ENCODE measurements at regions not wholly inside any gene's neighbourhood (a gene's known extent, or its start where the extent isn't known, plus 50 kb on each side); places are given as distances from the start of the nearest gene placed in this dataset.

GRCh38 chr4:114442856-114443255 is 155.8 kb upstream of the UGT8 start:
- TF ChIP-seq CTCF (IDR thresholded peaks at IDR 0.05) (no peak), POLR2A (IDR thresholded peaks at IDR 0.05) (no peak), EP300 (IDR thresholded peaks at IDR 0.05) (no peak)

All from ovary (tissue), 3 donors.